ENCODE measurements at regions not wholly inside any gene's neighbourhood (a gene's known extent, or its start where the extent isn't known, plus 50 kb on each side); places are given as distances from the start of the nearest gene placed in this dataset.

DNA sequence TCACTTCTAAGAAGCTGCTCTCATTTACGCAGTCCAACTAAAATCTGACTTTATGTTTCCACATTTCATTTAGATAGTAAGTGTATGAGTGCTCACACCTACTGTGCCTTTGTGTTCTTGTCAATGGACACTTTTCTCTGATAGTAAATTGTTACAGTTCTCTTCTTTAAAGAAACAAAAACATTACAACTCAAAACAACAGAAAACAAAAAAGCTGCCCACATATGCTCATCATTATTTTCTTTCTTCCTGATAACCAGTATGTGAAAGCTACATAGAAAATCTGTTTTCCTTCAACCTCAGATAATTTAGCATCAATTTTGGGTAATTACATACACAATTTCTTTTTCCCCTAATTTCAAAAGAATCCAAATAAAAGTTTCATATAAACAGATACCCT, 1247.8 kb upstream of the NXPH2 start:
- Mint-ChIP-seq H3K27me3 (no peaks in the 10 kb centered on the region), H3K4me3 (no peak overlapping the region), H3K36me3 (no peaks in the 10 kb centered on the region), H3K4me1 (ENCODE audit: low read depth in 2 of 2) (no peaks in the 10 kb centered on the region), H3K9me3 (peaks cover 17% of the 10 kb centered on the region), H3K27ac (no peak overlapping the region)
- DNase-seq (ENCODE audit: low spot score): no peak
- no peak for ATAC-seq

- no peaks in the 10 kb centered on the region for H3K4me1 Mint-ChIP-seq (ENCODE audit: low read depth in 2 of 2)
- H3K9me3 Mint-ChIP-seq: peaks cover 17% of the 10 kb centered on the region
- H3K4me3 Mint-ChIP-seq: no peak overlapping the region
- DNase-seq (ENCODE audit: low spot score) (no peak), ATAC-seq (no peak)
- H3K27me3 Mint-ChIP-seq: no peaks in the 10 kb centered on the region
- H3K36me3 Mint-ChIP-seq: no peaks in the 10 kb centered on the region
- no peak overlapping the region for H3K27ac Mint-ChIP-seq
Measured at GRCh38 chr2:140027320-140027719, 1247.1 kb upstream of the NXPH2 start.

GRCh38 chr2:140023291-140023690, 1243.1 kb upstream of the NXPH2 start:
- Mint-ChIP-seq H3K9me3 (peaks cover 14% of the 10 kb centered on the region), H3K4me1 (ENCODE audit: low read depth in 2 of 2) (no peaks in the 10 kb centered on the region), H3K36me3 (no peaks in the 10 kb centered on the region), H3K27me3 (no peaks in the 10 kb centered on the region), H3K27ac (no peak overlapping the region), H3K4me3 (no peak overlapping the region)
- no peak for ATAC-seq
- no peak for DNase-seq (ENCODE audit: low spot score)

GRCh38 chr2:140018541-140018940, 1238.4 kb upstream of the NXPH2 start:
- peaks cover 20% of the 10 kb centered on the region for H3K9me3 Mint-ChIP-seq
- ATAC-seq: no peak
- no peak overlapping the region for H3K4me3 Mint-ChIP-seq
- H3K27me3 Mint-ChIP-seq: no peaks in the 10 kb centered on the region
- no peaks in the 10 kb centered on the region for H3K4me1 Mint-ChIP-seq (ENCODE audit: low read depth in 2 of 2)
- H3K36me3 Mint-ChIP-seq: no peaks in the 10 kb centered on the region
- no peak for DNase-seq (ENCODE audit: low spot score)
- H3K27ac Mint-ChIP-seq: no peak overlapping the region

- no peak overlapping the region for H3K27ac Mint-ChIP-seq
- ATAC-seq (no peak), DNase-seq (ENCODE audit: low spot score) (no peak)
- no peaks in the 10 kb centered on the region for H3K27me3 Mint-ChIP-seq
- H3K36me3 Mint-ChIP-seq: no peaks in the 10 kb centered on the region
- H3K9me3 Mint-ChIP-seq: peaks cover 30% of the 10 kb centered on the region
- no peaks in the 10 kb centered on the region for H3K4me1 Mint-ChIP-seq (ENCODE audit: low read depth in 2 of 2)
- no peak overlapping the region for H3K4me3 Mint-ChIP-seq
Measured at GRCh38 chr2:140014204-140014546, 1234.0 kb upstream of the NXPH2 start.

- Mint-ChIP-seq H3K4me1 (ENCODE audit: low read depth in 2 of 2) (no peaks in the 10 kb centered on the region), H3K27ac (no peak overlapping the region), H3K36me3 (no peaks in the 10 kb centered on the region), H3K9me3 (peaks cover 29% of the 10 kb centered on the region), H3K27me3 (no peaks in the 10 kb centered on the region), H3K4me3 (no peak overlapping the region)
- no peak for ATAC-seq
- no peak for DNase-seq (ENCODE audit: low spot score)
Measured at GRCh38 chr2:140013545-140014203, 1233.5 kb upstream of the NXPH2 start.

DNA sequence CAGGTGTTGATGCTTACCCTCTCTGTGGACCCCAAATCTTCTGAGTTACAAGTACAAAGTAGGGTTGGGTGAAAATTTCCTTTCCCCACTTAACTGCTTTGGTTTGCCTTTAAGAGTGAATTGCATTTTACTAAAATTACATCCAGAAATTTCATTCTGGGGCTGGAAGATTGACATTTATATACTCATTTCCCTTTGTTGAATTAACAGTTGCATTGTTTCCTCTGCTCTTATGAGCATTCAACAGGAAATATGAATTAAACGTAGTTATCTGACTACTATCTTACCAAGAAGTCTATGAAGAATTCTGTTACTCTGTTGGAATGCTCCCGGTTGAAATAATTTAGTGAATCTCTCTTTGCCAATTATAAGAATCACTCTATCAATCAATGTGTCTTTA, 1231.1 kb upstream of the NXPH2 start:
- no peaks in the 10 kb centered on the region for H3K4me1 Mint-ChIP-seq (ENCODE audit: low read depth in 2 of 2)
- H3K4me3 Mint-ChIP-seq: no peak overlapping the region
- DNase-seq (ENCODE audit: low spot score) (no peak), ATAC-seq (no peak)
- H3K27me3 Mint-ChIP-seq: no peaks in the 10 kb centered on the region
- H3K36me3 Mint-ChIP-seq: no peaks in the 10 kb centered on the region
- H3K27ac Mint-ChIP-seq: no peak overlapping the region
- peaks cover 22% of the 10 kb centered on the region for H3K9me3 Mint-ChIP-seq

- Mint-ChIP-seq H3K27me3 (no peaks in the 10 kb centered on the region), H3K9me3 (peaks cover 11% of the 10 kb centered on the region), H3K36me3 (no peaks in the 10 kb centered on the region), H3K4me3 (no peak overlapping the region), H3K27ac (no peak overlapping the region), H3K4me1 (ENCODE audit: low read depth in 2 of 2) (no peaks in the 10 kb centered on the region)
- ATAC-seq (no peak), DNase-seq (ENCODE audit: low spot score) (no peak)
Measured at GRCh38 chr2:140002110-140002509, 1221.9 kb upstream of the NXPH2 start.

DNA sequence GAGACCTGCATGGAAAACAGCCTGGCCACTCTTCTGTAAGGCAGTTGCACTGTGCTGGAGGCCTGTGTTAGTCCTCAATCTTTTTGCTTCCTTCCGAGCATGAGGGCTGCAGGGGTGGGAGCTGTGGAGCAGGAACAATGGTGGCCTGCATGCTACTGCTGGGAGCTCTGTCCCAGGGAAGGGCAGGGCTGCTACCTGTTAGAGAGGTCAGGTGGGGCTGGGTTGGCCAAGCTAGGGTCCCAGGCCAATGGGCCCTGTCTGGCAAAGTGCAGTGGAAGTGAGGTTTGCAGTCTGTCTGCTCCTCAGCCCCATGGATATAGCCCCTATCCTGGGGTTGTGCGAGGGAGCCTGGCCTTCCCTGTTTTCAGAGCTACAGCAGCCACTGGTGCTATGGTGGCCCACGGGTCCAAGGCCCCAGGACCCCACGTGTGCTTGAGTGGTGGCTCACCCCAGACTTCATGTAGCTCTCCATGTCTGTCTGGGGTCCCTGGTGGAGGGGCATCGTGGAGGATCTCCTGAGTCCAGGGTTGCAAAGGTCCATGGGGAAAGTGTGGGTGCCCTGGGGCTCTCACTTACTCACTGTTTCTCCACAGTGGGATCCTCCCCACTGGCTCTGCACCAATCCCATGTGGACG, 1212.6 kb upstream of the NXPH2 start:
- Mint-ChIP-seq H3K27ac (no peak overlapping the region), H3K4me1 (ENCODE audit: low read depth in 2 of 2) (no peaks in the 10 kb centered on the region), H3K9me3 (peaks cover 9% of the 10 kb centered on the region), H3K36me3 (no peaks in the 10 kb centered on the region), H3K4me3 (no peak overlapping the region), H3K27me3 (no peaks in the 10 kb centered on the region)
- ATAC-seq (peak in 1 of 2 donors; percentile 41), DNase-seq (ENCODE audit: low spot score) (no peak)

- Mint-ChIP-seq H3K27ac (no peak overlapping the region), H3K27me3 (no peaks in the 10 kb centered on the region), H3K36me3 (peaks cover 5% of the 10 kb centered on the region), H3K4me1 (ENCODE audit: low read depth in 2 of 2) (no peaks in the 10 kb centered on the region), H3K4me3 (no peak overlapping the region), H3K9me3 (peaks cover 13% of the 10 kb centered on the region)
- ATAC-seq (no peak), DNase-seq (ENCODE audit: low spot score) (no peak)
Measured at GRCh38 chr2:139992078-139992477, 1211.9 kb upstream of the NXPH2 start.

- DNase-seq (ENCODE audit: low spot score) (no peak), ATAC-seq (no peak)
- peaks cover 11% of the 10 kb centered on the region for H3K9me3 Mint-ChIP-seq
- no peaks in the 10 kb centered on the region for H3K4me1 Mint-ChIP-seq (ENCODE audit: low read depth in 2 of 2)
- H3K4me3 Mint-ChIP-seq: no peak overlapping the region
- H3K36me3 Mint-ChIP-seq: peaks cover 12% of the 10 kb centered on the region
- H3K27ac Mint-ChIP-seq: no peak overlapping the region
- no peaks in the 10 kb centered on the region for H3K27me3 Mint-ChIP-seq
Measured at GRCh38 chr2:139990646-139991335, 1210.6 kb upstream of the NXPH2 start.

DNA sequence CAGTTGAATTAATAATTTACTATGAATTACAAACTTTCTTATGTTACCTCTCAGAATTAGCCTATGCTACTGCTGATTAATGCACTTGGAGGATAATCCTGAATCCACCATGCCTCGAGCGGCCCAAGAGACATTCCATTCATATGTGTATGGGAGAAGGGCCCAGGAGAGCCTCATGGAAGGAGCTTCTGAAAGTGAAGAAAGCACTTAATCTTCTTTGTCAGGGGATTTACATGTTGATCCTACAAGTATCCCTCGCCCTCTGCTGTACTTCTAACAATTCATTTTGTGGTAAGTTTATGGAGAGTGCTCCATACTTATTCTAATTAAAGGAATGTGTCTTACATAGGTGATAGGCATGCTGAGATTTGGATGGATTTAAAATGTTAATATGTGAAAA, 1189.1 kb upstream of the NXPH2 start:
- ATAC-seq (no peak), DNase-seq (ENCODE audit: low spot score) (no peak)
- no peaks in the 10 kb centered on the region for H3K4me1 Mint-ChIP-seq (ENCODE audit: low read depth in 2 of 2)
- no peaks in the 10 kb centered on the region for H3K27me3 Mint-ChIP-seq
- peaks cover 18% of the 10 kb centered on the region for H3K9me3 Mint-ChIP-seq
- H3K36me3 Mint-ChIP-seq: peaks cover 10% of the 10 kb centered on the region
- H3K4me3 Mint-ChIP-seq: no peak overlapping the region
- H3K27ac Mint-ChIP-seq: no peak overlapping the region

GRCh38 chr2:139968588-139968987, 1188.4 kb upstream of the NXPH2 start:
- Mint-ChIP-seq H3K9me3 (peaks cover 12% of the 10 kb centered on the region), H3K27me3 (no peaks in the 10 kb centered on the region), H3K36me3 (peaks cover 10% of the 10 kb centered on the region), H3K4me3 (no peak overlapping the region), H3K27ac (no peak overlapping the region), H3K4me1 (ENCODE audit: low read depth in 2 of 2) (no peaks in the 10 kb centered on the region)
- ATAC-seq (no peak), DNase-seq (ENCODE audit: low spot score) (no peak)

DNA sequence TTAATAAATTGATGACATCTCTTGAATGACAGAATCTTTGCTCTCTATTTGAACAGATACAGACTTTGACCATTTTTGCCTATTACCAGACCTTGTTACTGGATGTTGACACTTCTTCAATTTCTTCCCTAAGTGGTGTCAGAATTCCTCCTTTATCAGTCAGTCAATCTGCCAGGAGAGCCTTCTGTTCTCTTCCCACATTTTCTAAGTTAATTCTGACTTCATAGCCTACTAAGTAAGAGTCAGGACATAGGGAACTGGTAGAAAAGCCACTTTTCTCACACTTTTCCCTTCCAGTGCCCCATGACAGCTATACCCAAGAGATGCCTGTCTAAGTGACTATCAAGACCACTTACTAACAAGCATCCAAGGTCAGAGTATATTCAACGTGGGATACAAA, 1187.5 kb upstream of the NXPH2 start:
- Mint-ChIP-seq H3K36me3 (peaks cover 6% of the 10 kb centered on the region), H3K27me3 (no peaks in the 10 kb centered on the region), H3K27ac (no peak overlapping the region), H3K4me1 (ENCODE audit: low read depth in 2 of 2) (no peaks in the 10 kb centered on the region), H3K4me3 (no peak overlapping the region), H3K9me3 (peaks cover 10% of the 10 kb centered on the region)
- ATAC-seq (no peak), DNase-seq (ENCODE audit: low spot score) (no peak)
